ENCODE measurements at regions not wholly inside any gene's neighbourhood (a gene's known extent, or its start where the extent isn't known, plus 50 kb on each side); places are given as distances from the start of the nearest gene placed in this dataset.

GRCh38 chr6:109279628-109280027, 102.6 kb downstream of the CD164 start:
- H3K4me3 ChIP-seq (ENCODE audit: low read length), result no peak overlapping the region
- H3K4me2 ChIP-seq (ENCODE audit: low read length), result no peak overlapping the region
- no peaks in the 10 kb centered on the region for H4K20me1 ChIP-seq (ENCODE audit: insufficient read depth)
- no peak overlapping the region for H2AFZ ChIP-seq (ENCODE audit: low read depth, low read length)
- no peaks in the 10 kb centered on the region for H3K79me2 ChIP-seq (replicated peaks; ENCODE audit: insufficient read depth, low read length)
- H3K27me3 ChIP-seq (ENCODE audit: insufficient read depth, low read depth, low read length), result no peaks in the 10 kb centered on the region
- H3K36me3 ChIP-seq (ENCODE audit: insufficient read depth, low read length), result no peaks in the 10 kb centered on the region
- H3K9ac ChIP-seq (ENCODE audit: low read length), result no peak overlapping the region
- no peak overlapping the region for H3K27ac ChIP-seq (ENCODE audit: low read length)
- no peaks in the 10 kb centered on the region for H3K9me3 ChIP-seq (ENCODE audit: low read length)
- H3K9me2 ChIP-seq (ENCODE audit: insufficient read depth, low read length), result no peaks in the 10 kb centered on the region
- TF ChIP-seq MXI1 (conservative IDR thresholded peaks at IDR 0.05; ENCODE audit: poor library complexity, severe bottlenecking) (no peak), EZH2 (IDR thresholded peaks at IDR 0.05; ENCODE audit: borderline replicate concordance, insufficient read depth, low read length, poor library complexity, severe bottlenecking) (no peak), SMC3 (conservative IDR thresholded peaks at IDR 0.05; ENCODE audit: poor library complexity) (no peak), EP300 (conservative IDR thresholded peaks at IDR 0.05; ENCODE audit: poor library complexity, severe bottlenecking) (no peak), RAD21 (conservative IDR thresholded peaks at IDR 0.05) (no peak), REST (IDR thresholded peaks at IDR 0.05; ENCODE audit: borderline replicate concordance) (no peak), TAF1 (IDR thresholded peaks at IDR 0.05; ENCODE audit: low read depth) (no peak), POLR2AphosphoS5 (IDR thresholded peaks at IDR 0.05) (no peak), CTCF (IDR thresholded peaks at IDR 0.05; ENCODE audit: poor library complexity, severe bottlenecking) (no peak)
- no peaks in the 10 kb centered on the region for H3F3A ChIP-seq (ENCODE audit: insufficient read depth, low read length, poor library complexity, severe bottlenecking)

GRCh38 chr6:109271622-109272021, 110.6 kb downstream of the CD164 start:
- TF ChIP-seq SMC3 (conservative IDR thresholded peaks at IDR 0.05; ENCODE audit: poor library complexity), result no peak
- TF ChIP-seq CTCF (IDR thresholded peaks at IDR 0.05; ENCODE audit: poor library complexity, severe bottlenecking), result no peak
- TF ChIP-seq REST (IDR thresholded peaks at IDR 0.05; ENCODE audit: borderline replicate concordance), result no peak
- no peak for TF ChIP-seq EZH2 (IDR thresholded peaks at IDR 0.05; ENCODE audit: borderline replicate concordance, insufficient read depth, low read length, poor library complexity, severe bottlenecking)
- no peak for TF ChIP-seq RAD21 (conservative IDR thresholded peaks at IDR 0.05)
- TF ChIP-seq POLR2AphosphoS5 (IDR thresholded peaks at IDR 0.05), result no peak
- no peak for TF ChIP-seq TAF1 (IDR thresholded peaks at IDR 0.05; ENCODE audit: low read depth)
- no peak for TF ChIP-seq EP300 (conservative IDR thresholded peaks at IDR 0.05; ENCODE audit: poor library complexity, severe bottlenecking)
- TF ChIP-seq MXI1 (conservative IDR thresholded peaks at IDR 0.05; ENCODE audit: poor library complexity, severe bottlenecking), result no peak
- Histone ChIP-seq H3F3A (ENCODE audit: insufficient read depth, low read length, poor library complexity, severe bottlenecking) (no peaks in the 10 kb centered on the region), H2AFZ (ENCODE audit: low read depth, low read length) (no peak overlapping the region), H3K4me3 (ENCODE audit: low read length) (no peak overlapping the region), H3K27ac (ENCODE audit: low read length) (no peak overlapping the region), H3K9ac (ENCODE audit: low read length) (no peak overlapping the region), H3K9me3 (ENCODE audit: low read length) (no peaks in the 10 kb centered on the region), H3K9me2 (ENCODE audit: insufficient read depth, low read length) (no peaks in the 10 kb centered on the region), H3K27me3 (ENCODE audit: insufficient read depth, low read depth, low read length) (no peaks in the 10 kb centered on the region), H4K20me1 (ENCODE audit: insufficient read depth) (no peaks in the 10 kb centered on the region), H3K36me3 (ENCODE audit: insufficient read depth, low read length) (no peaks in the 10 kb centered on the region), H3K79me2 (replicated peaks; ENCODE audit: insufficient read depth, low read length) (no peaks in the 10 kb centered on the region), H3K4me2 (ENCODE audit: low read length) (no peak overlapping the region)

All from neural cell (in vitro differentiated cells).